HepG2 (cell line): ENCODE measurements at regions not wholly inside any gene's neighbourhood (a gene's known extent, or its start where the extent isn't known, plus 50 kb on each side); places are given as distances from the start of the nearest gene placed in this dataset.

Experiments
- ATAC-seq: fragments of 200-7000 bp; cut with Tn5 transposase; 3 replicates; pipeline ENCODE4 v1.9.1; 2020; ENCODE audit warnings: mild to moderate bottlenecking, moderate library complexity
- BruUV-seq: library from RNA; stranded (reverse); fragments of 400-500 nt; replicated peaks from 2 replicates; lab custom pipeline; 2021; lab: Mats Ljungman, UMichigan
- CTCF ChIA-PET: fragments of 300-600 bp; formaldehyde crosslinking; extraction: SDS; loops from one replicate; lab custom pipeline; 2021; ENCODE audit warnings: low total read pairs, inconsistent platforms, low intra/inter-chr PET ratio; lab: Yijun Ruan, JAX
- POLR2A ChIA-PET: fragments of 350-600 bp; sonication (Branson Sonifier 250); formaldehyde crosslinking; loops from one replicate; lab custom pipeline; 2020; ENCODE audit warnings: antibody characterized with exemption, inconsistent platforms; lab: Yijun Ruan, JAX
- DNase-seq: peaks from one replicate; pipeline ENCODE4 v3.0.0-alpha.2; 2015; ENCODE audit warnings: low spot score
- FAIRE-seq: peaks from 3 replicates; lab custom pipeline; 2011; peaks lifted over from hg19 to GRCh38; lab: Jason Lieb, UNC
- H2AFZ ChIP-seq: one replicate; pipeline ENCODE4 v1.6.1; 2011; ENCODE audit warnings: low read length, inconsistent platforms
- H3K27ac ChIP-seq: fragments of 300-600 bp; 3 replicates; pipeline ENCODE4 v1.8.0; 2011; ENCODE audit warnings: mixed run types, mild to moderate bottlenecking, mixed read lengths, low read length, inconsistent platforms; ENCODE audit not compliant: insufficient read depth; ENCODE audit errors: extremely low read length
- H3K27me3 ChIP-seq, 2 experiments: fragments of 200-600 bp in 1 of 2; 2 replicates in 1 of 2; 3 replicates in 1 of 2; pipeline versions ENCODE4 v1.6.0 to v1.8.0; 2011; ENCODE audit warnings: low read length in 2 of 2, mild to moderate bottlenecking in 2 of 2, moderate library complexity in 2 of 2, inconsistent platforms in 1 of 2; ENCODE audit not compliant: insufficient read depth in 2 of 2, control insufficient read depth in 1 of 2
- H3K36me3 ChIP-seq, 2 experiments: fragments of 200-600 bp in 1 of 2; replicated peaks in 1 of 2; 2 replicates in 1 of 2; 3 replicates in 1 of 2; pipeline versions ENCODE4 v1.5.1 to v1.8.0; 2011; ENCODE audit warnings: low read length in 2 of 2, inconsistent platforms in 1 of 2; ENCODE audit not compliant: insufficient read depth in 2 of 2, control insufficient read depth in 1 of 2
- H3K4me1 ChIP-seq: 2 replicates; pipeline ENCODE4 v1.5.1; 2012; ENCODE audit warnings: low read length, inconsistent platforms; ENCODE audit not compliant: insufficient read depth
- H3K4me2 ChIP-seq: 2 replicates; pipeline ENCODE4 v1.6.0; 2011; ENCODE audit warnings: low read depth, low read length, inconsistent platforms
- H3K4me3 ChIP-seq, 3 experiments: fragments of 200-600 bp in 1 of 3; sonication (generic), shearing (Covaris generic) in 1 of 3; replicated peaks in 1 of 3; 2 replicates each; pipeline ENCODE4 v1.5.1; 2011 to 2016; ENCODE audit warnings: low read length in 3 of 3, inconsistent platforms in 2 of 3, low read depth in 2 of 3, mild to moderate bottlenecking in 2 of 3, control low read depth in 1 of 3, mixed read lengths in 1 of 3; ENCODE audit not compliant: insufficient read depth in 1 of 3
- H3K79me2 ChIP-seq: one replicate; pipeline ENCODE4 v1.6.1; 2011; ENCODE audit warnings: low read length, inconsistent platforms; ENCODE audit not compliant: insufficient read depth
- H3K9ac ChIP-seq: 2 replicates; pipeline ENCODE4 v1.6.0; 2011; ENCODE audit warnings: mild to moderate bottlenecking, low read depth, low read length, inconsistent platforms; ENCODE audit not compliant: insufficient read depth
- H3K9me3 ChIP-seq: 2 replicates; pipeline ENCODE4 v1.5.1; 2012; ENCODE audit warnings: mild to moderate bottlenecking, low read length
- H4K20me1 ChIP-seq: 2 replicates; pipeline ENCODE4 v1.6.0; 2011; ENCODE audit warnings: inconsistent platforms, mild to moderate bottlenecking, low read length, moderate library complexity; ENCODE audit not compliant: insufficient read depth
- CBX5 ChIP-seq: sonication (generic); formaldehyde crosslinking; IDR thresholded peaks from 2 replicates; pipeline ENCODE4 v1.4.0; 2020; ENCODE audit warnings: missing genetic modification reagents, borderline replicate concordance
- FOXA3 ChIP-seq: IDR thresholded peaks from 2 replicates; pipeline ENCODE4 v1.6.1; 2016; ENCODE audit warnings: missing genetic modification reagents, missing compliant biosample characterization
- LCORL ChIP-seq, 2 experiments: fragments of 450-650 bp in 1 of 2; sonication (generic) in 1 of 2; formaldehyde crosslinking in 1 of 2; IDR thresholded peaks; 2 replicates each; pipeline versions ENCODE4 v1.5.0 to v1.6.1; 2017 to 2020; ENCODE audit warnings: antibody characterized with exemption in 1 of 2, missing genetic modification reagents in 1 of 2
- MAFF ChIP-seq: IDR thresholded peaks from 2 replicates; pipeline ENCODE4 v1.6.1; 2011; ENCODE audit warnings: low read depth, low read length, improper control_type of control experiment
- PHB2 ChIP-seq: fragments of 450-650 bp; IDR thresholded peaks from 2 replicates; pipeline ENCODE4 v1.6.1; 2018; ENCODE audit not compliant: partially characterized antibody
- SMAD9 ChIP-seq: sonication (generic); formaldehyde crosslinking; IDR thresholded peaks from 2 replicates; pipeline ENCODE4 v1.5.1; 2020; ENCODE audit warnings: mild to moderate bottlenecking, missing genetic modification reagents
- ZNF136 ChIP-seq: sonication (generic); formaldehyde crosslinking; IDR thresholded peaks from 2 replicates; pipeline ENCODE4 v1.8.1; 2022; ENCODE audit warnings: low read depth, mild to moderate bottlenecking, moderate library complexity, missing genetic modification reagents
- ZNF431 ChIP-seq: sonication (generic); formaldehyde crosslinking; IDR thresholded peaks from 2 replicates; pipeline ENCODE4 v1.9.0; 2022; ENCODE audit warnings: missing genetic modification reagents, low read depth, mild to moderate bottlenecking, borderline replicate concordance
- ZNF713 ChIP-seq: sonication (generic); formaldehyde crosslinking; IDR thresholded peaks from 2 replicates; pipeline ENCODE4 v1.4.0; 2020; ENCODE audit warnings: mild to moderate bottlenecking, missing genetic modification reagents
- WGBS: methylation state at CpG from one replicate; pipeline ENCODE4 v1.1.6; 2017; ENCODE audit warnings: low lambda C conversion rate; 5-methylcytosine and 5-hydroxymethylcytosine counted together
- in situ Hi-C: cut with HindIII; loops from 2 replicates; pipeline ENCODE4 v1.10.0; 2017; ENCODE audit warnings: low pct_unique_long_range_greater_than_20kb; ENCODE audit not compliant: extremely low pct_ligation_motif_present
- intact Hi-C: fragments of 100-400 bp; cut with micrococcal nuclease; formaldehyde crosslinking; loops from one replicate; pipeline ENCODE4 v1.10.0; 2022; ENCODE audit not compliant: unreplicated experiment
- TF ChIP-seq, protein P1 (sequence below): IDR thresholded peaks from 2 replicates; pipeline ENCODE4 v1.6.1; 2016; ENCODE audit warnings: missing compliant biosample characterization, missing genetic modification reagents, borderline replicate concordance
- TF ChIP-seq, protein P2 (sequence below): sonication (generic); formaldehyde crosslinking; IDR thresholded peaks from 2 replicates; pipeline ENCODE4 v1.9.0; 2021; ENCODE audit warnings: missing genetic modification reagents, borderline replicate concordance

DNA sequence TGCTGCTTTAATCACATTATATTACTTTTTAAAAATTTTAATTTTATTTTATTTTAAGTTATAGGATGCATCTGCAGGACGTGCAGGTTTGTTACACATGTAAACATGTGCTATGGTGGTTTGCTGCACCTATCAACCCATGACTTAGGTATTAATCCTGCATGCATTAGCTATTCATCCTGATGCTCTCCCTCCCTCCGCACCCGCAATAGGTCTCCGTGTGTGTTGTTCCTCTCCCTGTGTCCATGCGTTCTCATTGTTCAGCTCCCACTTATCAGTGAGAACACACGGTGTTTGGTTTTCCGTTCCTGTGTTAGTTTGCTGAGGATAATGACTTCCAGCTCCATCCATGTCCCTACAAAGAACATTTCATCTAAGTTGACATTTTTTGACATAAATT, 283.2 kb downstream of the CYRIA start:
- Histone ChIP-seq H3K27me3 (no peaks in the 10 kb centered on the region), H4K20me1 (no peaks in the 10 kb centered on the region), H2AFZ (no peak overlapping the region), H3K4me1 (no peaks in the 10 kb centered on the region), H3K79me2 (no peaks in the 10 kb centered on the region), H3K9ac (no peak overlapping the region), H3K27ac (no peak overlapping the region)
- FAIRE-seq (no peak), DNase-seq (no peak)
- in situ Hi-C loops, result no loop called here
- intact Hi-C loops, result no loop called here
- TF ChIP-seq, protein P1, sequence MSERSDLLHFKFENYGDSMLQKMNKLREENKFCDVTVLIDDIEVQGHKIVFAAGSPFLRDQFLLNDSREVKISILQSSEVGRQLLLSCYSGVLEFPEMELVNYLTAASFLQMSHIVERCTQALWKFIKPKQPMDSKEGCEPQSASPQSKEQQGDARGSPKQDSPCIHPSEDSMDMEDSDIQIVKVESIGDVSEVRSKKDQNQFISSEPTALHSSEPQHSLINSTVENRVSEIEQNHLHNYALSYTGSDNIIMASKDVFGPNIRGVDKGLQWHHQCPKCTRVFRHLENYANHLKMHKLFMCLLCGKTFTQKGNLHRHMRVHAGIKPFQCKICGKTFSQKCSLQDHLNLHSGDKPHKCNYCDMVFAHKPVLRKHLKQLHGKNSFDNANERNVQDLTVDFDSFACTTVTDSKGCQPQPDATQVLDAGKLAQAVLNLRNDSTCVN (CRISPR knock-in tag), result no peak
- TF ChIP-seq CBX5 (CRISPR knock-in tag) (no peak), FOXA3 (CRISPR knock-in tag) (no peak), ZNF713 (no peak), MAFF (no peak), LCORL (IDR thresholded peaks at IDR 0.05) (no peak), LCORL (CRISPR knock-in tag; IDR thresholded peaks at IDR 0.05) (no peak), PHB2 (no peak), ZNF136 (no peak), ZNF431 (no peak), SMAD9 (CRISPR knock-in tag) (no peak)
- TF ChIP-seq, protein P2, sequence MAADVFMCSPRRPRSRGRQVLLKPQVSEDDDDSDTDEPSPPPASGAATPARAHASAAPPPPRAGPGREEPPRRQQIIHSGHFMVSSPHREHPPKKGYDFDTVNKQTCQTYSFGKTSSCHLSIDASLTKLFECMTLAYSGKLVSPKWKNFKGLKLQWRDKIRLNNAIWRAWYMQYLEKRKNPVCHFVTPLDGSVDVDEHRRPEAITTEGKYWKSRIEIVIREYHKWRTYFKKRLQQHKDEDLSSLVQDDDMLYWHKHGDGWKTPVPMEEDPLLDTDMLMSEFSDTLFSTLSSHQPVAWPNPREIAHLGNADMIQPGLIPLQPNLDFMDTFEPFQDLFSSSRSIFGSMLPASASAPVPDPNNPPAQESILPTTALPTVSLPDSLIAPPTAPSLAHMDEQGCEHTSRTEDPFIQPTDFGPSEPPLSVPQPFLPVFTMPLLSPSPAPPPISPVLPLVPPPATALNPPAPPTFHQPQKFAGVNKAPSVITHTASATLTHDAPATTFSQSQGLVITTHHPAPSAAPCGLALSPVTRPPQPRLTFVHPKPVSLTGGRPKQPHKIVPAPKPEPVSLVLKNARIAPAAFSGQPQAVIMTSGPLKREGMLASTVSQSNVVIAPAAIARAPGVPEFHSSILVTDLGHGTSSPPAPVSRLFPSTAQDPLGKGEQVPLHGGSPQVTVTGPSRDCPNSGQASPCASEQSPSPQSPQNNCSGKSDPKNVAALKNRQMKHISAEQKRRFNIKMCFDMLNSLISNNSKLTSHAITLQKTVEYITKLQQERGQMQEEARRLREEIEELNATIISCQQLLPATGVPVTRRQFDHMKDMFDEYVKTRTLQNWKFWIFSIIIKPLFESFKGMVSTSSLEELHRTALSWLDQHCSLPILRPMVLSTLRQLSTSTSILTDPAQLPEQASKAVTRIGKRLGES (CRISPR knock-in tag), result no peak
- TF ChIP-seq, all 625 proteins: peak for 0
- ChIA-PET POLR2A (no interaction called here), CTCF (no interaction called here)
- no TSS peak for BruUV-seq
- 65% methylated on average over 7 of the region's 7 CpGs for WGBS
- ATAC-seq, result no peak
- H3K36me3 ChIP-seq, result no peaks in the 10 kb centered on the region
- H3K4me2 ChIP-seq, result no peak overlapping the region
- no peak overlapping the region for H3K4me3 ChIP-seq
- H3K9me3 ChIP-seq, result no peaks in the 10 kb centered on the region
